Mesenchymal stem cell (in vitro differentiated cells and primary cell): ENCODE measurements at regions not wholly inside any gene's neighbourhood (a gene's known extent, or its start where the extent isn't known, plus 50 kb on each side); places are given as distances from the start of the nearest gene placed in this dataset.

ENCODE experiments used
- DNase-seq: peaks from one replicate; pipeline ENCODE4 v3.0.0-alpha.2; 2013
- H2AFZ ChIP-seq: one replicate; pipeline ENCODE4 v1.6.1; 2013; ENCODE audit warnings: low read depth, mild to moderate bottlenecking, control low read depth, inconsistent platforms, low read length, moderate library complexity
- H2AK5ac ChIP-seq: 2 replicates; pipeline ENCODE4 v1.6.1; 2013; ENCODE audit warnings: low read length, moderate library complexity, mild to moderate bottlenecking, inconsistent platforms; ENCODE audit not compliant: severe bottlenecking
- H2BK120ac ChIP-seq: one replicate; pipeline ENCODE4 v1.6.1; 2013; ENCODE audit warnings: low read depth, mild to moderate bottlenecking, inconsistent platforms, low read length, moderate library complexity
- H2BK12ac ChIP-seq, 2 experiments: one replicate each; pipeline ENCODE4 v1.6.1; 2013; ENCODE audit warnings: inconsistent platforms in 2 of 2, low read length in 2 of 2, mild to moderate bottlenecking in 2 of 2, moderate library complexity in 2 of 2, control low read depth in 1 of 2
- H2BK15ac ChIP-seq: one replicate; pipeline ENCODE4 v1.6.1; 2013; ENCODE audit warnings: mild to moderate bottlenecking, low read depth, inconsistent platforms; ENCODE audit not compliant: poor library complexity, severe bottlenecking
- H2BK5ac ChIP-seq: 2 replicates; pipeline ENCODE4 v1.6.1; 2013; ENCODE audit warnings: low read depth, mild to moderate bottlenecking, low read length, control low read depth, inconsistent platforms; ENCODE audit not compliant: poor library complexity, severe bottlenecking
- H3K14ac ChIP-seq, 2 experiments: one replicate each; pipeline ENCODE4 v1.6.1; 2013; ENCODE audit warnings: inconsistent platforms in 2 of 2, low read length in 2 of 2, control low read depth in 1 of 2, mild to moderate bottlenecking in 1 of 2, moderate library complexity in 1 of 2
- H3K18ac ChIP-seq, 2 experiments: one replicate each; pipeline ENCODE4 v1.6.1; 2013; ENCODE audit warnings: inconsistent platforms in 2 of 2, low read length in 2 of 2, control low read depth in 1 of 2, low read depth in 1 of 2, mild to moderate bottlenecking in 1 of 2
- H3K23ac ChIP-seq, 2 experiments: one replicate each; pipeline ENCODE4 v1.6.1; 2013; ENCODE audit warnings: inconsistent platforms in 2 of 2, low read length in 2 of 2, mild to moderate bottlenecking in 2 of 2, moderate library complexity in 2 of 2, control low read depth in 1 of 2
- H3K27ac ChIP-seq: 2 replicates; pipeline ENCODE4 v1.5.1; 2013; ENCODE audit warnings: mild to moderate bottlenecking, moderate library complexity, low read length, control low read depth, inconsistent platforms; ENCODE audit not compliant: poor library complexity, severe bottlenecking
- H3K27me3 ChIP-seq, 2 experiments: 2 replicates each; pipeline versions ENCODE4 v1.6.1 to v1.7.0; 2013; ENCODE audit warnings: low read length in 2 of 2, mild to moderate bottlenecking in 2 of 2, moderate library complexity in 2 of 2, control low read depth in 1 of 2, inconsistent platforms in 1 of 2; ENCODE audit not compliant: control insufficient read depth in 1 of 2, insufficient read depth in 1 of 2
- H3K36me3 ChIP-seq, 2 experiments: 2 replicates each; pipeline versions ENCODE4 v1.6.1 to v1.7.0; 2013; ENCODE audit warnings: low read length in 2 of 2, control low read depth in 1 of 2, inconsistent platforms in 1 of 2, low read depth in 1 of 2, mild to moderate bottlenecking in 1 of 2; ENCODE audit not compliant: insufficient read depth in 2 of 2, control insufficient read depth in 1 of 2
- H3K4ac ChIP-seq, 2 experiments: one replicate each; pipeline ENCODE4 v1.6.1; 2013; ENCODE audit warnings: inconsistent platforms in 2 of 2, low read length in 2 of 2, mild to moderate bottlenecking in 2 of 2, moderate library complexity in 2 of 2, control low read depth in 1 of 2, low read depth in 1 of 2
- H3K4me1 ChIP-seq: 2 replicates; pipeline ENCODE4 v1.6.1; 2013; ENCODE audit warnings: low read depth, low read length, control low read depth; ENCODE audit not compliant: control insufficient read depth, insufficient read depth
- H3K4me2 ChIP-seq: 2 replicates; pipeline ENCODE4 v1.6.1; 2013; ENCODE audit warnings: low read length, mild to moderate bottlenecking, inconsistent platforms; ENCODE audit not compliant: poor library complexity, severe bottlenecking
- H3K4me3 ChIP-seq, 2 experiments: 2 replicates each; pipeline versions ENCODE4 v1.5.1 to v1.7.0; 2013; ENCODE audit warnings: low read length in 2 of 2, mild to moderate bottlenecking in 2 of 2, control low read depth in 1 of 2, low read depth in 1 of 2; ENCODE audit not compliant: insufficient read depth in 1 of 2
- H3K79me1 ChIP-seq: replicated peaks from 2 replicates; pipeline ENCODE4 v1.6.1; 2013; ENCODE audit warnings: mild to moderate bottlenecking, control low read depth, low read length, inconsistent platforms; ENCODE audit not compliant: poor library complexity, severe bottlenecking
- H3K9ac ChIP-seq: 2 replicates; pipeline ENCODE4 v1.7.0; 2013; ENCODE audit warnings: mild to moderate bottlenecking, low read length, moderate library complexity
- H3K9me3 ChIP-seq: 2 replicates; pipeline ENCODE4 v1.7.0; 2013; ENCODE audit warnings: mild to moderate bottlenecking, low read length; ENCODE audit not compliant: control insufficient read depth
- H4K8ac ChIP-seq: one replicate; pipeline ENCODE4 v1.6.1; 2013; ENCODE audit warnings: inconsistent platforms, mild to moderate bottlenecking, low read length, moderate library complexity
- H4K91ac ChIP-seq: one replicate; pipeline ENCODE4 v1.6.1; 2013; ENCODE audit warnings: mild to moderate bottlenecking, low read length, inconsistent platforms
- WGBS: methylation state at CpG from one replicate; pipeline ENCODE4 v1.1.7; 2013; ENCODE audit warnings: mixed read lengths; 5-methylcytosine and 5-hydroxymethylcytosine counted together

DNA sequence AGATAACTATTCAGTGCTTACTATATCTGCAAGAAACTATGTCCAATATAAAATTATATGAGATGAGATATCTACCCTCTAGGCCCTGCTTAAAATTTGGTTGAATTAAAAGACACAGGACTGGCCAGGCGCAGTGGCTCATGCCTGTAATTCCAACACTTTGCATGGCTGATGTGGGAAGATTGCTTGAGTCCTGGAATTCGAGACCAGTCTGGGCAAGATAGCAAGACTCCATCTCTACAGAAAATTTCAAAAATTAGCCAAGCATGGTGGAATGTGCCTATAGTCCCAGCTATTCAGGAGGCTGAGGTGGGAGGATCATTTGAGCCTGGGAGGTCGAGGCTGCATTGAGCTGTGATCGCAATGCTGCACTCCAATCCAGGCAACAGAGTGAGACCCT, 303.7 kb upstream of the UBE2E2 start:
- H3K14ac ChIP-seq, result no peak overlapping the region
- no peaks in the 10 kb centered on the region for H3K4me1 ChIP-seq
- H3K4me2 ChIP-seq, result no peak overlapping the region
- H3K79me1 ChIP-seq, result no peaks in the 10 kb centered on the region
- no peaks in the 10 kb centered on the region for H3K9me3 ChIP-seq
- H2BK120ac ChIP-seq, result no peak overlapping the region
- H2AK5ac ChIP-seq, result no peak overlapping the region
- no peak overlapping the region for H2BK15ac ChIP-seq
- H3K27ac ChIP-seq, result no peak overlapping the region
- no peaks in the 10 kb centered on the region for H3K27me3 ChIP-seq
- H2BK5ac ChIP-seq, result no peak overlapping the region
- H2BK12ac ChIP-seq, result no peak overlapping the region
- WGBS, result 90% methylated on average over 4 of the region's 4 CpGs
- no peak overlapping the region for H3K9ac ChIP-seq
- DNase-seq, result no peak
- no peak overlapping the region for H2AFZ ChIP-seq
- H3K36me3 ChIP-seq, result no peaks in the 10 kb centered on the region
- no peak overlapping the region for H3K23ac ChIP-seq
- no peak overlapping the region for H3K18ac ChIP-seq
- no peak overlapping the region for H4K91ac ChIP-seq
- H4K8ac ChIP-seq, result no peak overlapping the region
- H3K4me3 ChIP-seq, result no peak overlapping the region
- H3K4ac ChIP-seq, result no peak overlapping the region

DNA sequence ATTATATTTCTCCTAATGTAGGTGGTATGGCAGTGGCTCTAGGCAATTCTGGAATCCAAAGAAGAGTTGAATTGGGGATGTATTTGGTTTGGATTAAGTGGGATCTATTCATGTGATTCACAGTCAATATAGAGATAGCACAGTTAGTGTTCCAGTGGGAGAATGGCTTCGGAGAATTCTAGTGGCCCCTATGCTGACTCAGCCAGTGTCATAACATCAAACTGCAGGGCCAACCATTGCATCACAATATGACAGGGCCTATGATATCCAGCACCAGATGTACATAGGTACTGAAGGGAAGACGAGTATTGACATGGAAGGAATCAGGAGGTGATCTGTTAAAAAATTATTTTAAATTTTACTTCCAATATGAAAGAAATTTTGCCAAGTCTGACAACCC, 302.8 kb upstream of the UBE2E2 start:
- no peaks in the 10 kb centered on the region for H3K9me3 ChIP-seq
- no peak overlapping the region for H3K18ac ChIP-seq
- no peak overlapping the region for H3K14ac ChIP-seq
- no peak overlapping the region for H2AK5ac ChIP-seq
- no peaks in the 10 kb centered on the region for H3K27me3 ChIP-seq
- no peak overlapping the region for H4K8ac ChIP-seq
- H3K36me3 ChIP-seq, result no peaks in the 10 kb centered on the region
- WGBS, result 100% methylated on average over 1 of the region's 2 CpGs
- no peak overlapping the region for H2BK15ac ChIP-seq
- H3K79me1 ChIP-seq, result no peaks in the 10 kb centered on the region
- H3K9ac ChIP-seq, result no peak overlapping the region
- H3K23ac ChIP-seq, result no peak overlapping the region
- H3K4me2 ChIP-seq, result no peak overlapping the region
- no peak overlapping the region for H2BK120ac ChIP-seq
- no peak overlapping the region for H2BK12ac ChIP-seq
- H2BK5ac ChIP-seq, result no peak overlapping the region
- no peak overlapping the region for H3K4me3 ChIP-seq
- no peak overlapping the region for H2AFZ ChIP-seq
- no peak overlapping the region for H3K4ac ChIP-seq
- H4K91ac ChIP-seq, result no peak overlapping the region
- H3K27ac ChIP-seq, result no peak overlapping the region
- H3K4me1 ChIP-seq, result no peaks in the 10 kb centered on the region
- no peak for DNase-seq

DNA sequence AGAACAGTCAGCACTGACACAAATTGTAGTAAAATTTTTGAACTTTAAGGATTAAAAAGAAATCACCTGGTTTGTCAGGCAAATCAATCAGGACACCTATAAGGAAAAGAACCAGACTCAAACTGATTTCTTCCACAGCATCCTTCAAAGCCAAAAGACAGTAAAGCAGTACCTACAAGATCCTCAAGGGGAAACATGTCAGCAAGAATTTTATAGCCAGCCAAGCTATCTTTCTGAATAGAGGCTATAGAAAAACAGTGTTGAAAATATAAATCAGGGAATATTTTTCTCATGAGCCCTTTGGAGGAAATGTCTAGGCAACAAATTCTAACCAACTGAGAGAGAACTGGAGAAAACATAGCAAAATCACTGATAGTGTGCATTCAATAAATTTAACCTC, 301.4 kb upstream of the UBE2E2 start:
- Histone ChIP-seq H3K4me1 (no peaks in the 10 kb centered on the region), H3K27ac (no peak overlapping the region), H3K36me3 (no peaks in the 10 kb centered on the region), H3K4me3 (no peak overlapping the region), H3K4me2 (no peak overlapping the region), H2AK5ac (no peak overlapping the region), H4K8ac (no peak overlapping the region), H2AFZ (no peak overlapping the region), H2BK12ac (no peak overlapping the region), H3K23ac (no peak overlapping the region), H2BK120ac (no peak overlapping the region), H3K9ac (no peak overlapping the region), H3K14ac (no peak overlapping the region), H4K91ac (no peak overlapping the region), H3K4ac (no peak overlapping the region), H2BK15ac (no peak overlapping the region), H3K18ac (no peak overlapping the region), H2BK5ac (no peak overlapping the region), H3K9me3 (no peaks in the 10 kb centered on the region), H3K79me1 (no peaks in the 10 kb centered on the region), H3K27me3 (no peaks in the 10 kb centered on the region)
- no peak for DNase-seq

DNA sequence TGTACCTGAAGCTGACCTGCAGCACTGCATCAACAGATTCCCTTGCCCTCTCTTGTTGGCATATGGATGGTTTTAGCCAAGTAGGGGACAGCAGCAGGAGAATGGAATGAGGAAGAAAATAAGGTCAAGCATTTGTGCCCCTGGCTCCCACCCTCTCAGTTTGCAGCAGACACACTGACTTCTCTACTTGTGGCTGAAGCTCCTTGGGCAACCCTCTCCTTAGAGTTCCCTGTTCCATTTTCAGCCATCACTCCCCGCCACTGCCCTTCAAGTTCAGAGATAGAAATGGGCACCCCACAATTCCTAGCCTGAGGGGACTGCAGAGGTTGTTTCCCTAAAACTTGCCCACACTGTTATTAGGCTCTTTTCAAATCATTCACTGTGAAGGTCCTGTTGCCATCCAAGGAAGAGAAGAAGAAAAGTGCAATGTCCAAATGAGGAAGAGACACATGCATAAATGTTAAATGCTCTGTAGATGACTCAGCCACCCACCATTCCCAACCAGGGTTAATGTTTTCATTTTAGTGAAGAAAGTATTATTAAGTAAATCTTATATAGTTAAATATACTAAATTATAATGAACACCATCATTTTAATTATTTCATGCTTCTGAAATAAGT, 295.9 kb upstream of the UBE2E2 start:
- H3K4ac ChIP-seq, result no peak overlapping the region
- no peak overlapping the region for H3K23ac ChIP-seq
- H3K27ac ChIP-seq, result no peak overlapping the region
- H4K8ac ChIP-seq, result no peak overlapping the region
- no peak overlapping the region for H4K91ac ChIP-seq
- no peak overlapping the region for H3K9ac ChIP-seq
- H3K79me1 ChIP-seq, result no peaks in the 10 kb centered on the region
- peaks cover 5% of the 10 kb centered on the region for H3K4me1 ChIP-seq
- no peak overlapping the region for H3K4me2 ChIP-seq
- H2AFZ ChIP-seq, result no peak overlapping the region
- H2BK15ac ChIP-seq, result no peak overlapping the region
- 100% methylated on average over 1 of the region's 1 CpG for WGBS
- no peaks in the 10 kb centered on the region for H3K9me3 ChIP-seq
- H2BK12ac ChIP-seq, result no peak overlapping the region
- H3K27me3 ChIP-seq, result no peaks in the 10 kb centered on the region
- H3K14ac ChIP-seq, result no peak overlapping the region
- H3K36me3 ChIP-seq, result no peaks in the 10 kb centered on the region
- H2BK5ac ChIP-seq, result no peak overlapping the region
- no peak overlapping the region for H2BK120ac ChIP-seq
- peak overlapping the region; percentile 53 for H2AK5ac ChIP-seq
- no peak overlapping the region for H3K4me3 ChIP-seq
- no peak overlapping the region for H3K18ac ChIP-seq
- no peak for DNase-seq
